ENCODE measurements at regions not wholly inside any gene's neighbourhood (a gene's known extent, or its start where the extent isn't known, plus 50 kb on each side); places are given as distances from the start of the nearest gene placed in this dataset.

DNA sequence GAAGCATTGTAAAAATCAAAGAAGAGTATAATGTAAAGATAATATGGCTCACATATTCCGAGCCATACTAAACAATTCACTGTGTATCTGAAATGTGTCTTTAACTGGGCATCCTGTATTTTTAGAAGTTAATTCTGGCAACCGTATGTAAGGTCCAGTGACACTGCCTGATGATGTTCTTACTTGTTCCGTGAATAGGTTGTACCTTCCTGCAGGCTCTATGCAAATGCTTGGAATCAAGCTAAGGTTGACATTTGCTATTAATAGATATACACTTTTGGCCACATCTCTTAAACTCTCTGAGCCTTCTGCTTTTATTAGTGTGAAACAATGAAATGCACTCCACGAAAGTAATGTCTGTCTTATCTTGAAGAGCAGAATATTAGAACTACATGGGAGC, 534.6 kb downstream of the CCDC85A start:
- TF ChIP-seq NANOG (IDR thresholded peaks at IDR 0.05; ENCODE audit: insufficient read depth, low read depth, low read length, poor library complexity, severe bottlenecking) = no peak
- TF ChIP-seq CEBPB (IDR thresholded peaks at IDR 0.05; ENCODE audit: low read depth, low read length) = no peak
- TF ChIP-seq PHF8 (conservative IDR thresholded peaks at IDR 0.05; ENCODE audit: low read depth, low read length) = no peak
- no peak for TF ChIP-seq JUN (IDR thresholded peaks at IDR 0.05; ENCODE audit: low read depth, low read length)
- TF ChIP-seq NRF1 (IDR thresholded peaks at IDR 0.05; ENCODE audit: low read depth, low read length) = no peak
- no peak for TF ChIP-seq ZNF274 (IDR thresholded peaks at IDR 0.05; ENCODE audit: borderline replicate concordance, extremely low read depth, low read length)
- TF ChIP-seq TEAD4 (IDR thresholded peaks at IDR 0.05; ENCODE audit: low read depth, low read length) = no peak

More for the DNA sequence above, 534.6 kb downstream of the CCDC85A start:
- Histone ChIP-seq H3K4me2 (ENCODE audit: insufficient read depth in 1 of 2, low read depth in 2 of 2, low read length in 2 of 2) (no peak overlapping the region), H3K23ac (ENCODE audit: insufficient read length) (no peak overlapping the region), H3K4ac (replicated peaks; ENCODE audit: insufficient read length, low read depth, low read length) (no peak overlapping the region), H4K5ac (ENCODE audit: insufficient read length, low read depth, low read length) (no peak overlapping the region), H2BK5ac (ENCODE audit: low read depth, low read length) (no peak overlapping the region), H2AK5ac (ENCODE audit: low read depth, low read length) (no peak overlapping the region), H3K4me3 (ENCODE audit: extremely low read depth in 1 of 4, insufficient read depth in 2 of 4, low read depth in 3 of 4, low read length in 4 of 4) (no peak overlapping the region), H3K18ac (ENCODE audit: extremely low read depth, low read length) (no peak overlapping the region), H3K27ac (ENCODE audit: low read depth, low read length) (no peak overlapping the region), H3K9ac (replicated peaks in 1 of 4; ENCODE audit: extremely low read depth in 1 of 4, low read depth in 3 of 4, low read length in 3 of 4) (no peak overlapping the region), H2BK20ac (ENCODE audit: low read length) (no peak overlapping the region), H2BK15ac (ENCODE audit: low read length) (no peak overlapping the region), H3K9me3 (ENCODE audit: insufficient read depth in 2 of 2, low read depth in 1 of 2, low read length in 1 of 2) (peaks cover 0 to 8% of the 10 kb centered on the region in 2 experiments; a peak in 1 of 4 replicates), H3K4me1 (replicated peaks in 1 of 4; ENCODE audit: control insufficient read depth in 3 of 4, insufficient read depth in 4 of 4, low read length in 3 of 4) (no peaks in the 10 kb centered on the region), H4K91ac (replicated peaks; ENCODE audit: insufficient read length, low read length) (no peak overlapping the region), H3K27me3 (replicated peaks in 1 of 4; ENCODE audit: control insufficient read depth in 3 of 4, extremely low read depth in 1 of 4, insufficient read depth in 3 of 4, low read length in 3 of 4) (no peaks in the 10 kb centered on the region), H4K20me1 (replicated peaks in 1 of 2; ENCODE audit: control insufficient read depth in 1 of 2, insufficient read depth in 2 of 2, low read length in 2 of 2) (no peaks in the 10 kb centered on the region), H3K23me2 (ENCODE audit: low read depth, low read length) (no peaks in the 10 kb centered on the region), H2BK12ac (ENCODE audit: low read depth, low read length) (no peak overlapping the region), H3K36me3 (ENCODE audit: control insufficient read depth in 2 of 4, insufficient read depth in 4 of 4, low read length in 3 of 4) (no peaks in the 10 kb centered on the region; a peak in 1 of 8 replicates), H2BK120ac (replicated peaks; ENCODE audit: low read depth, low read length) (no peak overlapping the region), H2AFZ (ENCODE audit: low read length) (no peak overlapping the region), H4K8ac (ENCODE audit: extremely low read depth, insufficient read depth, low read length) (no peak overlapping the region), H3K79me2 (ENCODE audit: control insufficient read depth in 1 of 2, insufficient read depth in 2 of 2, low read length in 2 of 2) (no peaks in the 10 kb centered on the region), H3K56ac (replicated peaks; ENCODE audit: insufficient read length, low read depth, low read length) (no peak overlapping the region), H3K79me1 (ENCODE audit: low read depth, low read length) (no peaks in the 10 kb centered on the region), H3K14ac (ENCODE audit: insufficient read length) (no peak overlapping the region)
- FAIRE-seq (no peak), DNase-seq (ENCODE audit: low read depth in 1 of 2, low spot score in 2 of 2) (no peak)
- WGBS, 2 experiments (ENCODE audit: extremely low coverage in 1 of 2, insufficient coverage in 1 of 2, insufficient read length in 1 of 2, insufficient replicate concordance in 2 of 2, low coverage in 1 of 2, low lambda C conversion rate in 2 of 2, missing lambda C conversion rate in 1 of 2) = 95% methylated on average over 4 of the region's 4 CpGs; no CpG with 5 or more reads in 1 of the 2 experiments
- CTCF ChIA-PET (ENCODE audit: partially characterized antibody) = no interaction called here
- POLR2A ChIA-PET (ENCODE audit: partially characterized antibody) = no interaction called here

Data from H1 (cell line).